IPS DF 4.7 (cell line): ENCODE measurements at regions not wholly inside any gene's neighbourhood (a gene's known extent, or its start where the extent isn't known, plus 50 kb on each side); places are given as distances from the start of the nearest gene placed in this dataset.

Source experiments
- DNase-seq: peaks from one replicate; pipeline ENCODE4 v3.0.0-alpha.2; 2013; ENCODE audit warnings: low spot score; ENCODE audit errors: extremely low read depth

DNA sequence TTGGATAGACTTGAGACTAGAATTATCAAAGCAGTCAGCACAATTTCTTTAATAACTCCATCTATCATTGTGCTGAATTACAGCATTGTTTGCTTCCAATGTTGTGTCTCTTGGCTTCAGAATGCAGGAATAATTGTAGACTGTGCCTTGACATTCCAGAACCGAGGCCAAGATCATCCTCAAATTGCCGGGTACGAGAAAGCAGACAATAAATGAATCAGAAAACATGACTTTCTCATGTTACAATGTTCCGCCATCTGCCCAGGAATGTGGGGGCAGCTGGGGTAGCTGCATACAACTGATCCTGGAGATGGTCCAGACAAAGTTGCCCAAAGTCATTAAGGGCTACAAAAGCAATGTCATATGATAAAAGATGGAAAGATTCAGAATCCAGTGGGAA is 206.2 kb upstream of the SGCD start:
- no peak for DNase-seq

DNA sequence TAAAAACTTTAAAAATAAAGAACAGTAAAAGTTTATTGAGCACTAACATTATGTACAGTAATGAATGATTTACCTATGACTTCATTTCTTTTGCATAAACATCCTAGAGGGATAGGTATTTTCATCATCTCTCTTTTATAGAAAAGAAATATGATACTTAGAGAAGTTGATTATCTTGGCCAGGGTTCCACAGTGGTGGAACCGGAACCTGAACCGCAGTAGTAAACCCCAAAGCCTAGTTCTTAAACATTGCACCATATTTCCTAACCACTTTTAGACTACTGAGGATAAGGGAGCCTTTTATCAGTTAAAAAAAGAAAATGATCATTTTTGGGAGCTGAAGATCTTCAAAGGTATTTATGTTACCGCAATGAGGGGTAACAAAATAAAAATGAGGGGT is 205.7 kb upstream of the SGCD start:
- no peak for DNase-seq

DNA sequence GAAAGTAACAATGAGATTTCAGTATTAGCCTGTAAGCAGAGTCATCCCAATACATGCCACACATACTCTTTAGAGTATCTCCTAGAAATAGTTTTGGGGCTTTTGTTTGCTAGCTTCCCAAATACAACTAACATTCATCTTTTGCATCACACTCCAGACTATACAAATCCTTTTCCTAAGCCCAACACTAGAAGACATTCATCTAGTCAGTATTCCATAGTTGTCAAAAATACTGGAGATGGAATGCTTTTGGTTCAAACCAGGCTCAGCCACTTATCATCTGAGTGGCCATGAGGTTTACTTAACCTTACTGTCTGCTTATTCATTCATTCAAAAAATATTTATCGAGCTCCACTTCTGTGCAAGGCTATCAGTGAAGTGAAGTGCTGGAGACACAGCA is 205.1 kb upstream of the SGCD start:
- no peak for DNase-seq

DNA sequence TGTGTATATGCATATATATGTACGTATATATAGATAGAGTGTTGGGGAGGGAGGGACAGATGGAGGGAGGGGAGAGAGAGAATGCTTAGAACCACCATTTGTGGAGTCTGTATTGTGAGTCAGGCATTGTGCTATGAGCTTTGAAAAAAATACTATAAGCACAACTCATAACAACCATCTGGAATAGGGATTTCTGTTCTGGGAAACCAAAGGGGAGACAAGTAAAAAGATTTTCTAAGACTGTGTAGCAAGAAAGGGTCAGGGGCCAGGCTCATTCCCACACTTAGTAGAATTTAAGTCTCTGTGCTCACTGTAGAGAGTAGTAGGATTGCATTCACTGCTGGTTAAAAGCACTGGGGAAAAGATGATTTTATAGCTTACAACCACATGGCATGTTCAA is 202.3 kb upstream of the SGCD start:
- DNase-seq = no peak

DNA sequence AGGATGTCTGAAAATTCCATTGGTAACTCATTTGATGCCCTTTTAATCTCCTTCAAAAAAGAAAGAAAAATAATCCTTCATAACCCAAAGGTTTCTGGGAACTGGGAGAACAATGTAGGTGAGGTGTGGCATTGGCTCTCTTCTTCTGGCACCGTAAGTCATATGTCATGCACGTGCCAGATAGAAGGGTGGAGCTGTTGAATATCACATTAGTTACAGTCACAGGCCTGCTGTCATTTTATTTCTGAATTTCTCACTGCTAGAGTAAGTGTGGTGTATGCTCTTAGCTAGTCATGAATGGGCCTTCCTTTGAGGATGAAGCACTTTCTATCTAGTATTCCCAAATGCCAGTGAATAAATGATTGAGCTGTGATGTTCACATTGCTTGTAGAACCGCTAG is 201.8 kb upstream of the SGCD start:
- DNase-seq = no peak

DNA sequence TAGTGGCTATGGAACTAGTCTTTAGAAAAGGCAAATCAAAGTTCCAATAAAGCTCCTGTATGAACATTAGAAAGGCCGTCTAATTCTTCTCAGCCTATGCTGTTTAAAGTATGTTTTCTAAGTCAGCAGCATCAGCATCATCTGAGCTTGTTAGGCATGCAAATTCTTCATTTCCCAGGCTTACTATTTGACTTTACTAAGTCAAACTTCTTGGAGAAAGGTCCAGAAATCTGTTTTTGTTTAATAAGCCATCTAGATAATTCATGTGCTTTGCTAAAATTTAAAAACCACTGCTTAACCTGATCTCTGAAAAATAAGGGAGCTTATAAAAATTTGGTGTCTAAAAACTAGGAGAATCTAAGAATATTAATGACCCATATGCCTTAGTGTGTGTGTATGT is 200.2 kb upstream of the SGCD start:
- no peak for DNase-seq

- no peak for DNase-seq
These were observed 198.9 kb upstream of the SGCD start for GRCh38 chr5:156128026-156128425.

GRCh38 chr5:156134216-156134615 is 192.7 kb upstream of the SGCD start:
- no peak for DNase-seq

DNA sequence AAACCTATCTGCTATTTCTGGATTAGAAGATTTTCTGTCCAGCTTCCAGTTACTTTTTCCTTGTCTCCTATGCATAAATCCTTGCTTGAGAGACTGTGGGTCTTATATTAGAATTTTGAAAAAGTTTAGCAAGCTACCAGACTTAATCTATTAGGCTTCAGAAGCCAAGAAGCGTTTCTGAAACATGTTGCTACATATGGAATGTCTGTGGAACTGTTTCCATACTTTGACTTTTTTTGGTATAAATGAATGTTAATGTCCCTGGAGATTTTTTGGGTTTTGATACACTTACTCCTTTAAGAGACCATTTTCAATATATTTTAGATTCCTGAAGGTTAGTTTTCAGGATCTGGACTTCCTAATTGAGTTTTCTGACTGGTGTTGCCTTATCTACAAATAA is 191.4 kb upstream of the SGCD start:
- DNase-seq = no peak

GRCh38 chr5:156137071-156137869 is 189.7 kb upstream of the SGCD start:
- no peak for DNase-seq

DNA sequence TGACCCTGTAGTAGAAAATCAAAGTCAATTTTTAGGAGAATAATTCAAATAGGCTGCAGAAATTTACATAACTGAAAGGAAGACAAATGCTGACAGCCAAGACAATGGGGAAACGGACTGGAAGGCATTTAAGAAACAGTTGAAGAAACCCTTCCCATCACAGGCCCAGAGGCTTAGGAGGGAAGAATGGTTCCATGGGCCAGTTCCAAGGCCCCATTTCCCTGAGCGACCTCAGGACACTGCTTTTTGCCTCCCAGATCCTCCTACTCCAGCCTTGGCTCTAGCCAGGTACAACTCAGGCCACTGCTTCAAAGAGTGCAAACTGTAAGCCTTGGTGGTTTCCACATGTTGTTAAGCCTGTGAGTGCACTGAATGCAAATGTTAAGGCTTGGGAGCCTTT is 184.1 kb upstream of the SGCD start:
- DNase-seq = no peak

- no peak for DNase-seq
These were observed 179.6 kb upstream of the SGCD start for GRCh38 chr5:156147261-156147943.

- no peak for DNase-seq
These were observed 179.0 kb upstream of the SGCD start for GRCh38 chr5:156147944-156148285.

DNA sequence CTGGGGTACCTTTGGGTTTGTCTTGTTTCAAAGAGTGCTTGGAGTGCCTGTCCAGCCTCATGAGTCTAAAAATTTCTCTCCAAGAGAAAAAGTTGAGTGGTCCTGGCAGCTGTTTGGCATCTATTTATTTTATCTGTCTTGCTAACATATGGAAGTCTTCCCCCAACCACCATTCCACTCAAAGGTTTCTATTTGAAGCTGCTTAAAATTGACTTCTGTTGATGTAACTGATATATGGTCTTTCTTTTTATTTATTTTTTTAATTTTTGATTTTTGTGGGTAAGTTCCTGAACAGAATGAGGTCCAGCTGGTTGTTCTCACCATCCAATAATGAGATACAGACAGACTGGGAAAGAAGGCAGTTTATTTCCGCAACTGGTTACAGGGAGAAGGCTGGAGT is 178.7 kb upstream of the SGCD start:
- DNase-seq = no peak

DNA sequence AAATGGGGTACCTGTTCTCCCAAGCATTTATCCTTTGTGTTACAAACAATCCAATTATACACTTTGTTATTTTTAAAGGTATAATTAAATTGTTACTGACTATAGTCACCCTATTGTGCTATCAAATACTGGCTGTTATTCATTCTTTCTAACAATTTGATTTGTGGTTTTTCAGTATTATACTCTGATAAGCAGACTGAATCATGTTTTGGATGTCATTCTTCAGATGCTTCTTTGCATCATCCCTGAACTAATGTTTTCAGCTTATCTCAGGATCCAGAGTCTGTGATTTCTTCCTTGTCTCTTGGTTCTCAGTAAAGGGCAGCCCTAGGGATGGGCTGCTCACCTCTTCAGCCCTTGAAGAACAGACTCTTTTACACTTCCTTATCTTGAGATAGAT is 177.8 kb upstream of the SGCD start:
- no peak for DNase-seq

GRCh38 chr5:156153602-156154001 is 173.4 kb upstream of the SGCD start:
- DNase-seq = no peak

DNA sequence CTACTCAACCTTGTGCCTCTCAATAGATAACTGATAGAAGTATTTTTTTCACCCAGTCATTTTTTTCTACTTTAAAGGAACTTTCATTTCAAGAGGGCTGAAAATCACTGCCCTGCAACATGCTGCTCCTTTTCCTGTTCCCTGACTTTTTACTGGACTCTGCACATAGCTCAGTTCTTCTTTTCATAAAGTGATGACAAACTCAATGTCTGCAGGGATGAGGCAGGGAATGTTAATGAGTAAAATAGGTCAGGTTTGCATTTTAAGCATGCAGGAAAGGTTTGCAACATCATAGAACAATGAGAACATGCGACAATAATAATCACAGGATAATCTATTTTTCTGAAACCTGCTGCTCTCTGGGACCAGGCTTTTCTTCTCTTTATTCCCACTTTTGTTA is 172.2 kb upstream of the SGCD start:
- DNase-seq = no peak

- no peak for DNase-seq
These were observed 171.4 kb upstream of the SGCD start for GRCh38 chr5:156155598-156155997.

DNA sequence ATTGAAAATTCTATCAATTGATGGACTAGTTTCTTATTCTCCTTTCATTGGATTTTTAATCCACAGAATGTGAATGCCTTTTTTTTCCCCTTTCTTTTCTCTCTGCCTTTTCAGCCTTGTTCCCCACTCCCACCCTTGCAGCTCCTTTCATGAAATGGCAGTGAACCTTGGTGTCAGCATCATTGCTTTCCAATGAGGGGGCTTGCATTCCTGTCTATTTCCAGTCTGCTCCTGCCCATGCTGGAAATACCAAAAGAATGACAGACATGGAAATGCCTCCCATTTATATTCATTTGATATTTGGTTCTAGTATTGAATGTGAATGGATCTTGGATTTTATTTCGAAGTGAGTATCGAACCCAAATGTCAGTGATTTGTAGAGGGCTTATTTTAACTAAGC is 162.7 kb upstream of the SGCD start:
- no peak for DNase-seq

GRCh38 chr5:156169495-156169894 is 157.5 kb upstream of the SGCD start:
- no peak for DNase-seq

DNA sequence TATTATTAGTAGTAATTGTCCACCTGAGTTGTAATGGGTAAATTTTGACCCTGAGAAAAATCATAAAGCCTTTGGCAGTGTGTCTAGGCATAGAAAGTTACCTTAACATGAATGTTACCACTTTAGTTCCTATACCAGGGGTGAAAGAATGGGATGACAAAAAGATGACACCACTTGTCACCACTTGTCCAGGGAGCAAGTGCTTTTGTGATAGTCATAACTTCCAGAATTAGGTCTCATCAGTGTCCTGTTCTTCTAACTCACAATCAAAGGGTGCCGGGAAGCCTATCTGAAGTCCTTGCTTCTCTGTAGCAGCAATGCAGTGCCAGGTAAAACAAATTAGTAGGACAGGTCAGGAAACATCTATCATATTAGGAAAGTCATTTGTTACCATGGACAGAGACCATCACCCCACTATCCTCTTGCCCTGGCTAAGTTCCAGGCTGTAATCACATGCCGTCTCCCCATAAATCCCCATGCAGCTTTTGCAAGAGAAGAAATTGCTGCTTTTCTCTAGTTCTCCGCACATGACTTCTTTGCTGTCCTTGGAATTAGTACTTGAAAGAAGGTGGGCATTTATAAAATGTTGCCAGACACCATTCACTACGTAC is 156.5 kb upstream of the SGCD start:
- DNase-seq = no peak

DNA sequence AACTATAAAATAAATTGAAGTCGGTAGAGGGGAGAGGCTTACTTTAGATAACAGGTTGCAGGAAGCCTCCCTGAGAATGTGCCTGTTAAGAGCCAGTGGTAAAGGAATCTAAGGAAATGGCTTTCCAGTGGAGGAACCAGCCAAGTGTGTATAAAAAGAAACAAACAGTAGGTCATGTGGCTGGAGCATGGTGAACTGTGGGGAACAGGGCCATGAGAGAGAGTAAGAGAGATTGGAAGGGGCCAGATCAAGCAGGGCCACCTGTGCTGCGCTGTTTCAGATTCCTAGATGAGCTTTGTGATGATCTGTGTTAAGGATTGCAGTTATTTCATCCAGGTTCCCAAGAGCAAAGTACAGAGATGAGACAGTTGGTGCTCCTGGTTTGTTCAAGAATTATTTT is 152.7 kb upstream of the SGCD start:
- DNase-seq = no peak

GRCh38 chr5:156178117-156178516 is 148.8 kb upstream of the SGCD start:
- DNase-seq = no peak
